ENCODE measurements at regions not wholly inside any gene's neighbourhood (a gene's known extent, or its start where the extent isn't known, plus 50 kb on each side); places are given as distances from the start of the nearest gene placed in this dataset.

GRCh38 chr13:65907666-65908525 is 1322.2 kb downstream of the PCDH9 start:
- TF ChIP-seq POLR2A (IDR thresholded peaks at IDR 0.05) = no peak
- TF ChIP-seq CTCF (IDR thresholded peaks at IDR 0.05) = no peak
- TF ChIP-seq EP300 (IDR thresholded peaks at IDR 0.05) = no peak
